ENCODE measurements at regions not wholly inside any gene's neighbourhood (a gene's known extent, or its start where the extent isn't known, plus 50 kb on each side); places are given as distances from the start of the nearest gene placed in this dataset.

- Histone ChIP-seq H3K27me3 (replicated peaks) (no peaks in the 10 kb centered on the region), H3K4me3 (ENCODE audit: low read depth, low read length) (no peak overlapping the region), H3K27ac (no peak overlapping the region), H3K36me3 (replicated peaks) (no peaks in the 10 kb centered on the region)
- no peak for TF ChIP-seq CTCF (IDR thresholded peaks at IDR 0.05; ENCODE audit: low read depth, low read length, missing control alignments)
- in situ Hi-C loops (cut with HindIII; ENCODE audit: low pct_ligation_motif_present, low sequenced_read_pairs) = no loop called here
- no peak for DNase-seq
Observed at GRCh38 chr16:85419503-85420408, 193.4 kb upstream of the GSE1 start.

DNA sequence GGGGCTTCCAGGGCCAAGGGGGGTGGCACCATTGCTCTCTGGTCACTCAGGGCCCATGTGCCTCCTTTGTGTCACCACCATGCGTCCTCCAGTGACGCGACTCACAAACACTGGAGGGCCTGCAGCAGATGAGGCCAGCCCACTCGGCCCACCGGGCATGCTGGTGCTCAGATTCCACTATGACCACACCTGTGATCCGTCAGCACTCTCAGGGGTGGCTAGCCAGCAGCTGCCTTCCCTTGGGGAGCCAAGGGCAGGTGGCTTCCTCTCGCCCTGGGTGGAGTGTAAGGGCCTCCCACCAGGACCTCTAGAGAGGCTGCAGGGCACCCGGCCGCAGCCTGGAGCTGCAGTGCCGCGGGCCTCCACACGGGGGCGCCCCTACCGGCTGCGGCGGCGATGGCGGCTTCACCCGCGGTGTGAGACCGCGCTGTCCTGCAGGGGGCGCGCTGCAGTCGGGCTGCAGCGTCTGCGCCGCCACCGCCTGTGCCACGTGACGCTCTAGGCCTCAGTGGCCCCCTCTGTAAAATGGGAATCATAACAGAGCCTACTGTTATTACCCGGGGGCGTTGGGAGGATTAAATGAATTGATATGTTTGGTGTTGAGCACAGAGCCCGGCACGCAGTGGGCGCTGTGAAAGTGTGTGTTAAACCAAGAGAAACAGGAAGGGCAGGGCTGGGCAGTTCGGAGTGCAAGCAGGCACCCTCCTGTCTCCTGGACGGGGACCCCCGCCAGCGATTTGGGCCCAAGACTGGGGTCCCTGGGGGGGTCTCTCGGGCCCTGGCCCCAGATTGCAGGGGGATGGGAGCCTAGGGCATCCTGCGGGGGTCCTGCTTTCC lies 192.4 kb upstream of the GSE1 start:
- in situ Hi-C loops (cut with HindIII; ENCODE audit: low pct_ligation_motif_present, low sequenced_read_pairs) = no loop called here
- H3K27ac ChIP-seq = no peak overlapping the region
- TF ChIP-seq CTCF (IDR thresholded peaks at IDR 0.05; ENCODE audit: low read depth, low read length, missing control alignments) = peak; percentile 76
- H3K27me3 ChIP-seq (replicated peaks) = no peaks in the 10 kb centered on the region
- no peak overlapping the region for H3K4me3 ChIP-seq (ENCODE audit: low read depth, low read length)
- DNase-seq = no peak
- no peaks in the 10 kb centered on the region for H3K36me3 ChIP-seq (replicated peaks)

- H3K36me3 ChIP-seq (replicated peaks) = no peaks in the 10 kb centered on the region
- no peak for TF ChIP-seq CTCF (IDR thresholded peaks at IDR 0.05; ENCODE audit: low read depth, low read length, missing control alignments)
- H3K27ac ChIP-seq = no peak overlapping the region
- in situ Hi-C loops (cut with HindIII; ENCODE audit: low pct_ligation_motif_present, low sequenced_read_pairs) = no loop called here
- H3K27me3 ChIP-seq (replicated peaks) = no peaks in the 10 kb centered on the region
- no peak overlapping the region for H3K4me3 ChIP-seq (ENCODE audit: low read depth, low read length)
- DNase-seq = no peak
Observed at GRCh38 chr16:85421338-85422195, 191.6 kb upstream of the GSE1 start.

DNA sequence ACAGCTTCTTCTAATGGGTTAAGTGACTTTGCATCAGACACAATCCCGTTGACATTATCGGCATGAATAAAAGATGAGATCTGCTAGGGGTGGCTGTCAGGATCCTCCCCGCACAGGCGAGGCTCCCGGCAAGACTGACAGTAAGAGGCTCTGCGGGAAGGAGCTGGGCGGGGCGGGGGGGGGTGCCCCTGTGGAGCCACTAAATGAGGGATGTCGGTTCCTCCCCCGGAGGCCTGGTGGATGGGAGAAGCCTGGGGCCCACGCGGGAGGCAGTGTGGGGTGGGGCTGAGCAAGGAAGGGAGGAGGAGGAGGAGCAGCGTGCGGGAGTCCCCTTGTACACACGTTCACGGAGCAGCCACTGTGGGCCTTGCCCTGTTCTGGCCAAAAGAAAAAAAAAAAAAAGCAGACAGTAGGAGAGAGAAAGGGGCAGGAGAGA lies 190.9 kb upstream of the GSE1 start:
- H3K4me3 ChIP-seq (ENCODE audit: low read depth, low read length) = no peak overlapping the region

More for the DNA sequence above, 190.9 kb upstream of the GSE1 start:
- in situ Hi-C loops (cut with HindIII; ENCODE audit: low pct_ligation_motif_present, low sequenced_read_pairs) = no loop called here
- H3K27ac ChIP-seq = no peak overlapping the region
- no peaks in the 10 kb centered on the region for H3K36me3 ChIP-seq (replicated peaks)
- DNase-seq = no peak
- no peak for TF ChIP-seq CTCF (IDR thresholded peaks at IDR 0.05; ENCODE audit: low read depth, low read length, missing control alignments)
- no peaks in the 10 kb centered on the region for H3K27me3 ChIP-seq (replicated peaks)
